NCI-H2227 treated with DMSO at 0.1 percent for 48 hours (cell line): ENCODE measurements at regions not wholly inside any gene's neighbourhood (a gene's known extent, or its start where the extent isn't known, plus 50 kb on each side); places are given as distances from the start of the nearest gene placed in this dataset.
"Not testable (repeated sequence)": the region's sequence is repeated elsewhere in the genome, so short reads cannot be mapped to it uniquely, and the experiment has no call there.

Experiments used
- DNase-seq: peaks from one replicate; lab custom pipeline; 2025; lab: John Stamatoyannopoulos, UW

DNA sequence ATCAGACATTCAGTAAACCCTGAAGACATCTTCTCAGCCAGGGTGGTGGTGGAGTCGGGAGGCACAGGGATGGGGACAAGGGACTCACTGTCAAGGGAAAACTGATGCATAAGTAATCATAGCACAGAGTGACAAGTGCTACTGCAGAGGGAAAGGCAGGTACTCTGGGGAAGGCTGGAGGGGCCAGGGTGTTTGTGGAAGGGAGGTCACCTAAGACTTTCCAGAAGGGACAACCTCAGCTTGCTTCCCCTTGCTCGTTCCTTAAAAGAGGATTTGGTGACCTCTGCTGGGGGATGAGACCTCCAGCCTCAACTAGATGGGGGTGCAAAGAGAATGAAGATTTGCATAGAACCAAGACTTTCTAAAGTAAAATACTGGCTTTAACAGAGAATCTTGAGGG lies 99.5 kb downstream of the SLC4A3 start:
- no peak for DNase-seq

DNA sequence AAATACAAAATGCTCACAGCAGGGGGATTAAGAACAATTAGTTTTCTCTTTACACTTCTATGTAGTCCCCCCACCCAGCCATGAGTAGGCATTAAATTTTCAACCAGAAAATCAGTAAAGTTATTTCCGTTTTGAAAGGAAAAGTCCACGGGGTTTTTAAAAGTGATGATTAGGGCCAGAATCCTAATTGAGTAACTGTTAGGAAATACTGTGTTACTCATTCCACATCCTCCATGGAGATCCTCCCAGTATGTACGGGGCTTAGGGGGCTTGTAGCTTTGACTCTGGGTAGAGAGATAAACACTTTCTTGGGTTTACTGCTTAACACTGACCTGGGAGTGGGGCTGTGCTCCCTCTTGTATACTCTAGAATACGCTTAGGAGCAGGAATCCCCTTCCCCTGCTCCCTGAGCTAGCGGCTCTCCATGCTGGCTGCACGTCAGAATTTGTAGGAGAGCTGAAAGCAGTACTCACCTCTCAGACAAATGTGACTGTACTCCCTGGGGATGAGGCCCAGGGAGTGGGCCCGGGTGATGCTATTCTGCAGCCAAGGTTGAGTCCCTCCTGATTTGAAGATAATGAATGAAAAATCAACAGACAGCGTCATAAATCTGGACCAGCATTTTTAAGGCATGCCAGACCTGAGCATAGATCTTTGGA lies 100.5 kb downstream of the SLC4A3 start:
- DNase-seq = no peak

DNA sequence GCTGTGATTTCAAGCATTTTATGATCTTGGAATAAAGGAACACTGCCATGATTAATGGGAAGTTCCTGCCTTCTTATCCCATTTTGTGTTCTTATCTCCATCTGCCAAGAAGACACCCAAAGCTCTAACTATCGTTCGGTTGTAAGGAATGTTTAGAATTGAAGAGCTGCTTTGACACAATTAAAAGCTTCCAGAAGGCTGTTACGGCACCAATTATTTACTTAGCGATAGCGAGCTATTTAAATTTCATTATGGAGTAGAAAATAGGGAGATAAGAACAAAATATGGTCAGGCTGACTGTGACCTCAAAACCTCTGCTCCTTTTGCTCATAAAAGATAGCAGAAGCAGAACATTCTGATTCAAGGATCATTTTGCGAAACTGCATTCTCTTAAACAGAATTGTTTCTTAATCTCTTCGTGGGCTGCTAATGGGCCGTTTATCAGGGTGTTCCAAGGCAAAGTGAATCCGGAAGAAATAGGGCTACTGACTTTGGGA lies 101.6 kb downstream of the SLC4A3 start:
- no peak for DNase-seq

DNA sequence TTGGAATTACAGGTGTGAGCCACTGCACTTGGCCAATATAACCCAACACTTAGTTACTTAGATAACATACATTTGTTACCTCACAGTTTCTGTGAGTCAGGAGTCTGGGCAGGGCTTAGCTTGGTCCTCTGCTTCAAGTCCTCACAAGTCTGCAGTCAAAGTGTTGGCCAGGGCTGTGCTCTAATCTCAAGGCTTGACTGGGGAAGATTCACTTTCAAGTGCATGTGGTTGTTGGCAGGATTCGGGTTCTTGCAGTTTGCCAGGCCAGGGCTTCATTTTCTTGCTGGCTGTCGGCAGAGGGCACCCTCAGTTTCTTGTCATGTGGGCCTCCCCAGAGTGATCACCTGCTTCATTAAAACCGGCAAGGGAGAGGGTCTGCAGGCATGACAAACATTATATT lies 103.7 kb downstream of the SLC4A3 start:
- DNase-seq = no peak

DNA sequence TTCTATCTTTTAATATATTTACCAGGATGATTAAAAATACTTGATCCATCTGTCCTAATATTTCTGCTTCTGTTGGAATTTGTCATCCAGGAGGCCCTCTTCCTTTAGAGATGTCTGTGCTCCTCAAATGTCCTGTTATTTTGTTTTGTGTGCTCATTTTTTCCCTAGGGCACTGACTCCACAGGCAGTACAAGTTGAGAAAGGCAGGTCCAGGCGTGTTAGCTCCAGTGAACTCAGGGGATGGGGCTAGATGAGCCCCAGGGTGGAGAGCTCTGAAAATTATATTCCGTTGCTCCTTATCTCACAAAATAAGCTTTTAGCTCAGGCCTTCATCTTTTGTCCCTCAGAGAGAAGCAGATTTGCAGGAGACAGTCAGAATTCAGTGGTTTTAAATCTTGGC lies 105.7 kb downstream of the SLC4A3 start:
- DNase-seq = no peak

DNA sequence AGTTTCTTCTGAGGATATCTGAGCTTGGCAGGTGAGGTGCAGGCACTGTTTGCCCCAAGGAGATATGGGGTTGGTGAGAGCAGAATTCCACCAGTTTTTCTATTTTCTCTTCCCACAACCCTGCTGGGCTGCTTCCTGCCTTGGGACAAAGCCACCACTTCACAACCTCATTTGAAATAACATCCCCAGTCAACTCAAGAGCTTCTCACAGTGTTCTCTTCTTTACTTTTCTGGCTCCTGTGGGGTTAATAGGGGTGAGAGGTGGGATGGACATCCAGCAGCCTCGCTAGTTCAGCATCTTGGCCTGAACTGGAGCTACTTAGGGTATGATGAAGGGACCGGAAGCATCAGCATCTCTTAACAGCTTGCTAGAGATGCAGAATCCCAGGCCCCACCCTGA lies 106.3 kb downstream of the SLC4A3 start:
- no peak for DNase-seq

DNA sequence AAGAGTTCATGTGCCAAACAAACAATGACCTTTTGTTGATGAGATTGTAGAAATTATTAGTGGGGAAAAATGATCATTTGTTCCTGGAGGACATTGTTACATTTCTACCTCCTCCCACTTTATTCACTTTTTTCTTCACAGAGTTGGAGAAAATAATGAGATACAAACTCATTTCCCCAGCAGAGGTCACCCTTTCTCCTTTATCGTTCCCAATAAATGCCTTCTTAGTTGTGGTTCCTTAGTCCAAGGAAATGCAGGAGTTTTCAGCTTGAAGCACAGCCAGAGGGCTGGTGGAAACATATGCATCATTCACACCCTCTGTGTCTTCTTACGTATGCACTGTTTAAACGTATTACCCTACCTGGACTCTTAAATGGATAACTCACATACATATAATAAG lies 108.8 kb downstream of the SLC4A3 start:
- peak; percentile 53 for DNase-seq

DNA sequence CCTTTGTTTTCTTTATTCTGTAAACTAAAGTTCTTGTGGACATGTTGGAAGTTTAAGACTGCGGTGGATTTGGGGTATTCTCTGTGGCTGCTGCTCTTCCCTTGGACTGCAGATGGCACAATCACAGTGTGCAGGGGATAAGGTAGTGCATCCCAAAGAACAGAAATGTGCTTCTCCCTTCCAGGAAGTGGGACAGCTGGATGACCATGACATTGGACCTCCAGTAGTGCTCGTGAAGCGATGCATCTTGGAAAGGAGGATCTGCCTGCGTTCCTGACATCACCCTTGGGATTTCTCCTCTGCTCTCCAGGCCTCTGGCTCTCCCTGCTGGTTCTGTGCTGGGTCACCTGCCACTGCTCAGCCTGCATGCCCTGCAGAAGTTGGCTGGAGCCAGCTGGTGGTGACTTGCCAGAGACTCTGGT lies 109.9 kb downstream of the SLC4A3 start:
- no peak for DNase-seq

DNA sequence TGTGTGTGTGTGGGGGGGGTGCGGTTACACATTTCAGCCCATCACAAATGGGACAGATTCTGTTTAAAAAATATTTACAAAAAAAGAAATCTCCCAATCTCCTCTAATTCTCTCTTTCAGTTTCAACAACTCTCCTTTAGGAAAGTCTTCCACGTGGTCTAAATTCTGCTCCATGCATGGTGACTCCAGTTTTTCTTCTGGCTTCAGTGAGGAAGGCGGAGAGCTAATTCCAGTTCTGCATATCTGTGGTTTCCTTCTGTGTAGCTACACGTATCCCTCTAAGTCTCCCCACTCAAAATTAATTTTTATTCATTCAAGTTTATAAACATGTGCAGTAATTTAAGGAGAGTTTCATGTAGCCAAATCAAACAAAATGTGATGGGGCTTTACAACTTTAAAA lies 111.6 kb downstream of the SLC4A3 start:
- no peak for DNase-seq

DNA sequence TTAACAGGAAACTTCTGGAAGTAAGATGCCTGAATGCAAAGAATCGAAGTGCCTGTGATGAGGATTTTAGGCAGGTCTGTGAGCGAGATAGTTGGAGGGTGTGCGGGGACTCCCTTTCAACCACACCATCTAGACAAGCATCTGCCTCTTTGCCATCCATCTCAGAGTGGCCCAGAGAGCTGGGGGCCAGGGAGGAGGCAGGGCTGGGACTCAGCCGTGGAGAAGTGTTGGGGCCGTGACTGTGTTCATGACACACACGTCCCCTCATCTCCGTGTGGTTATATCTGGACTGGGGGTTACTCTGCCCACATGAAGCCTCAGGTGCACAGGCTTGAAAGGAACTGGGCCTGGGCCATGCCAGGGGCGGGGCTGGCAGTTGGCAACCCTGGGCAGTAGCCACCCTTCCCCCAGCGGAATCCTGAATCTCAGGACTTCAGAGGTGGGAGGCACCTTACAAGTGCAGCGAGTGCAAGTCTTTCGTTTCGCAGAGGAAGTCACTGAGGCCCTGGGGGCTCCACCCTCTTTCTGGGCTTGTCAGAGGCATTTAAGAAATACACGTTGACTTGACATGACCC lies 112.5 kb downstream of the SLC4A3 start:
- DNase-seq = no peak

DNA sequence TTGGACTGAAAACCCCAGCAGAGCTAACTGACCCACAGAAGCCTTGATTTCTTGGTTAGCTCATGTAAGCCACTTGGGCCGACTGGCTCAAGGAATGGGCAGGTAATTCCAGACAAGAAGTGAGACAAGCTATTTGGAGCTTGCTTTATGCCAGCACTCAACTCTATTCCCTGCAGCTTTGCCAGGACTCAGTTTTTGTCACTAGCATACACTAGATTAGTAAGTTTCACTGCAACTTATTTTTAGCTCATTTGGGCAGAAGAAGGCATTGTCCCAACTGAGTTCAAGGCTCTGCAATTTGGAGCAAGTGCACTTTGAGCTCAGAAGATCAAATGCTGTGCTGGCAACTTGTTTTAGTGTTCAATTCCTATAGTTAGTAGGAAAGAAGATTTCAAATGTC lies 116.1 kb downstream of the SLC4A3 start:
- no peak for DNase-seq

DNA sequence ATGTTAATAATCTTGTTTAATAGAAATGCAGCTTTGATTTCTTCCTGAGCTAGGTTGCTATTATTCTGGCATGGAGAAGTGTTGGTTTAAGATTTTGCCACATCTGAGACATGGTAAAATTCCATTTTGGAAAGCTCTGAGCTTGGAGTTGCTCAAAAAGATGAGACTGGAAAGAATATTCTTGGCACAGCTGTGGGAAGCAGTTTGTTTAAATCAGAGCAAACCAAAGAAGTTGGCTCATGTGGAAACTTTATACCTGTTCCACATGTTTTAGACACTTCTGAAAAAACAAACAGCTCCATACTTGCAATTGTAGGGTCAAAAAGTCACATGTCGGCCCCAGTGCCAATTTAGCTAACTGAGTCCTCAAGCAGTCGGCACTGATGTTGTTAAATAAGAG lies 116.6 kb downstream of the SLC4A3 start:
- no peak for DNase-seq

DNA sequence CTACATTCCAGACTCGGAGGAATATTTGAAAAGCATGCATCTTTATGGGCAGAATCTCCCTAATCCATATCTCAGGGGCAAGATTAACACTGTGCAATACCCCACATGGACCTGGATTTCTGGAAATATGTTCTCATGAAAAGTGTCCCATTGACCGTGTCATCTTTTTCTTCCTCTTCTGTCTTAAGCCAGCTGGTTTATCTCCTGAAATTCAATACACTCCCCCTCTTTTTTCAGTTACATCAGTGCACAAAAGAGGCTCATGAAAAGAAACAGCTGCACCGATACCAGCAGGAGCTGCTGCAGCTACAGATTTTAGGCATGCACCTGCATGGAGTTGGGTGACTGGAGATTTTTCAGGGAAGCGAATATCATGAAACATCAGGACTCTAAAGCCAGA lies 117.2 kb downstream of the SLC4A3 start:
- DNase-seq = no peak

DNA sequence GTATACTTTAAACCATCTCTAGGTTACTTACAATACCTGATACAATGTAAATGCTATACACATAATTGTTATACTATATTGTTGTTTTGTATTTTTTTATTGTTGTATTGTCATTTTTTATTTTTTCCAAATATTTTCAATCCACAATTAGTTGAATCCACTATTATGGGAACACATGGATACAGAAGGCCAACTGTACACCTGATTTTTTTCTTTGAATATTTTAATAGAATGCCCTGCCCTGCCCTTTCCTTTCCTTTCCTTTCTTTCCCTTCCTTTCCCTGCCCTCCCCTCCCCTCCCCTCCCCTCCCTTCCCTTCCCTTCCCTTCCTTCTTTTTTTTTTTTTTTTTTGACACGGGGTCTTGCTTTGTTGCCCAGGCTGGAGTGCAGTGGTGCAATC lies 120.2 kb downstream of the SLC4A3 start:
- DNase-seq = no peak

DNA sequence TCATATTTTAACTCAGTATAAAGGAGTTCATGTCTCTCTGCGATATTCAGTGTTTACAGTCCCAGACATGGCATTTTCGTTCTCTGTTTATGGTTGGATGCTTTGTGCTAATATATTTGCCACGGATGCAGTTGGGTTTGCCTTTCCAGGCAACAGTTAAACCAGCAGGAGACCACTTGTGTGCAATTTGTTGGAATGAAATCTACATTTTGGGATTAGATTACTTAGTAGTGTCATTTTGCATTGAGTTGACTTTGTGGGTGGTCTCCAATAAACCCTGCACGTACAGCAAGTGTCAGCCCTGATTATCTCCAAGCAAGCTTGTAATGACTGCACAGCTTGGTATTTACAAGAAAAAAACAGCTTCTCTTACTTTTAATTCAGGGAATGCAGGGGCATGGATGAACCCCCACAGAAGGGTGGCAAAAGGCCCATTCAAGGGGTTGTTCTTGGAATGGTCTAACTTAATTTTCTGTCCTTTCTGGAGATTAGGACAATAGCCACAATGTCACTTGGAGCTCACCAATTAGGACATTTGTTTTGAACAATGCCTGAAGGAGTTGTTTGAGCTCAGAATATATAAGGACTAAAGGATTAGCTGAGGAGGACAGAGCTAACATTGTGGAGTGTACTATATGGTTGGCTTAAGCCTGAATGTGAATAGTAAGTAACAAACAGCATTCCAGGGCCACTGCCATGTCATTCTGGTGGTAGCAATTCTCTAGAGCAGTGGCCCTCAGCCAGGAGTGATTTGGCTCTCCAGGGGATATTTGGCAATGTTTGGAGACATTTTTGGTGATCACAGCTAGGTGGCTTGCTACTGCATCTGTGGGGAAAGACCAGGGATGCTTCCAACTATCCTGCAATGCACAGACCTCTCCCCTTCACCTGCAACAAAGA lies 121.5 kb downstream of the SLC4A3 start:
- DNase-seq = no peak

DNA sequence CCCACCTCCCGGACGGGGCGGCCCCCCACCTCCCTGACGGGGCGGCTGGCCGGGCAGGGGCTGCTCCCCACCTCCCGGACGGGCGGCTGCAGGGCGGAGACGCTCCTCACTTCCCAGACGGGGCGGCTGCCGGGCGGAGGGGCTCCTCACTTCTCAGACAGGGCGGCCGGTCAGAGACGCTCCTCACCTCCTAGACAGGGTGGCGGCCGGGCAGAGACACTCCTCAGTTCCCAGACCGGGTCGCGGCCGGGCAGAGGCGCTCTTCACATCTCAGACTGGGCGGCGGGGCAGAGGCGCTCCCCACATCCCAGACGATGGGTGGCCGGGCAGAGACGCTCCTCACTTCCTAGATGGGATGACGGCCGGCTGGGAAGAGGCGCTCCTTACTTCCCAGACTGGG lies 123.7 kb downstream of the SLC4A3 start:
- not testable (repeated sequence) for DNase-seq

DNA sequence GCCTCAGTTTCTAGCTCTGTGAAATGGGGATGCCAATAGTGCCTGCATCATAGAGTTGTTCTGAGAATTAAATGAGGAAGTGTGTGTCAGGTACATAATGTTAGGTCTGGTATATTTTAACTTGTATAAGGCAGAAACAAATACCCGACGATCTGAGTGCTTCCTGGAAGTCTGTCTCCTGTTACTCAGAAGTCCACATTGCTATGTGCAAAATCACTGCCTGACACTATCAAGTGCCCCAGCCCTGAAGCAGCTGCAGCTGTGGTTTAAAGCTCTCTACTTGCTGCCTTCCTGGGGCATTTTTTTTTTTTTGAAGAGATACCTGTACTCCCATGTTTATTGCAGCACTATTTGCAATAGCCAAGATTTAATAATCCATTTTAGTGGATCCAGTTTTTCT lies 125.3 kb downstream of the SLC4A3 start:
- DNase-seq = no peak

DNA sequence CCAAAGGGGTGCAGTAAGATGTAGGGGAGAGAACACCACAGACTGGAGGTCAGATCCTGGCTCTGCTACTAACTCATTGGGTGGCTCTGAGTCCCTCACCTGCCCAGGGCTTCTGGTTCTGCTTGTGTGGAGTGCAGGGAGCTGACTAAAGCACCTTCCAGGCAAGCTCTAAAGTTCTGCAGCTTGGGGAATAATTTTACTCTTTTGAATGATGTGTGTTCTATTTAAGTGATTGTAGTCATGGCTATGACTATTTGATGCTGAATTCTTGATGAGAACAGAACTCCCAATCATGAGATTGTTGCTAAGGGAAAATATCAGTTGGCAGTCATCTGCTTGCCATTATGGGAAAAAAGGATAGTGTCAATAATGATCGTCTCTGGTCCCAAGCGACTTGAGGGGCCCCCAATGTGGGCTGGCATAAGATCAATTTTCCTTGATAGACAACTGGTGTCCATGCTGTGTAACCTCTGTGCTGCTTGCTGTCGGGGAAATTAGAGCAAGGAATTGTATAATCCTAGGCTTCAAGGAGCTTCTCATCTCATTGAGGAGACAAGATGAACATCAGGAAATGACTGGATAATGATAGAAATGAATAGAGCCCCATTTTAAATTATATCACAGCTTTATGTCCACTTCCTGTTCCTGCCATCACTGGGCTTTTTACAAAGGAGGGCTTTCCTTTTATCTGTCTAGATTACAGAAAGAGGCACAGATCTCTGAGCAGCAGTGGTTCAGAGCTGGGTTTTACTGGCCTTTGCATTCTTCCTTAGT lies 131.7 kb downstream of the SLC4A3 start:
- DNase-seq = no peak

DNA sequence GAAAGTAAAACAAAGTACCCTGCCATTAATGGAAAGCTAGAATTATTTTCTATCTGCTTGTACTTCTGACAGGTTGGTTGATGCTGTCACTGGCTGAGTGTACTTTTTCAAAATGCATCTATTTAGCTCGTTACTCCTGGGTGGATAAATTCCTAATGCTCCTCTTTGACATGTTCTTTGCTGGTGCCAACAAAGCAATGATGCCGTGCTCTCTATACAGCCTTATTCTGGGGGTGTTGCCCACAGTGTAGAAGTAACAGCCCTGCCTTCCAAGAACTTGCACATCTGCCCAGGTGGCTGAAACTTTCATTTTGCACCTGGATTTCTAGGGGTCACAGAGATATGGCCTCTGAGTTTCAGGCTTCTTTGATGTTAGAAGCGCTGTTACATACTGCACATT lies 132.4 kb downstream of the SLC4A3 start:
- DNase-seq = no peak

DNA sequence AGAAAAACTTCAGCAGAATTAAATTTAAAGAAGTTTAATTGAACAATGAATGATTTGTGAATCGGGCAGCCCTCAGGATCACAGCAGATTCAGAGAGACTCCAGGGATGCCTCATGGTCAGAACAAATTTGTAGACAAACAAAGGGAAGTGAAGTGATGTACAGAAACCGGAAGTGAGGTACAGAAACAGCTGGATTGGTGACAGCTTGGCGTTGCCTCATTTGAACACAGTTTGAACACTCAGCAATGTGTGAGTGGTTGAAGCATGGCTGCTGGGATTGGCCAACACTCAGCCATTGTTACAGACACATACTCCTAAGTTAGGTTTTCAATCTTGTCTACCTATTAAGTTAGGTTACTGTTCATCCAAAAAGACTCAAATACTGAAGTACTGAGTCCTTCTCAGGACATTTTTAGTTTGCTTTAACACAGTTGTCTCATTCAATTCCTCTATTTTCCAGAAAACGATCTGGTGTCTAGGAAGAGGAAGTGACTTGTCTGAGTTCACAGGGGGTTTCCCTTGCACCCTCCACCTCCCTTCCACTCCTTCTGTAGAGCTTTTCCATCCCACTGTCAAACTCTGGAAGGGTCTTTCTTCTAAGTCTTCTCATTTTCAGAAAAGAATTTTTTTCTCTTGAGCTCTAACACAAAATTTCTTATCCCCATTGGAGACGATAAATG lies 137.9 kb downstream of the SLC4A3 start:
- DNase-seq = no peak

DNA sequence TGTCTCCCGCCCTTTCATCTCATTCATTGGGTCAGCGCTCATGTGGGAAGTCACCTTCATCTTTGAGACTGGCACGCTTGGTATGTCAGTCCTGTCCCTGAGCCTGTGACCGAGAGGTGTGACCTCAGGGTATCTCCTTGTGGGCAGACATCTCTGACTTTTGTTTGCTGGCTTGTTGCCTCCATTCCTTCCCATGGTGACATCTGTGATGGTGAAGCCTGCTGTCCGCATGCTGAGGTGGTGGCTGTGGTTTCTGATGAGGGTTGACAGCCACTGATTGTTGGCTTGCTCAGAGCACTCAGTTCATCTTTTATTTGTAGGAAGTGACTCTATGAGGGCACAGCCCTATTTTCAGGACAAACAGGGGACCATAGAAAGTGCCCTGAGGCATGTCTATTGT lies 139.2 kb downstream of the SLC4A3 start:
- DNase-seq = no peak
